ENCODE measurements at regions not wholly inside any gene's neighbourhood (a gene's known extent, or its start where the extent isn't known, plus 50 kb on each side); places are given as distances from the start of the nearest gene placed in this dataset.

DNA sequence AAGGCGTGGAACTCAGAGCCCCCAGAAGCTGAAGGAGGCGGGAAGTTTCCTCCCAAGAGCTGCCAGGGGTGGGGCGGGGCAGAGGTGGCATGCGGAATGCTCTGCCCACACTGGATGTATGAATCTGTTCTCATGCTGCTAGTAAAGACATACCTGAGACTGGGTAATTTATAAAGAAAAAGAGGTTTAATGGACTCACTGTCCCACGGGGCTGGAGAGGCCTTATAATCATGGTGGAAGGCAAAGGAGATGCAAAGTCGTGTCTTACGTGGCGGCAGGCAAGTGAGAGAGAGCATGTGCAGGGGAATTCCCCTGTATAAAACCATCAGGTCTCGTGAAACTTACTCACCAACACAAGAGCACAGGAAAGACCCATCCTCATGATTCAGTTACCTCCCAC lies 57.6 kb downstream of the SMIM38 start:
- Histone ChIP-seq H3K27ac (ENCODE audit: low read depth in 1 of 2, low read length in 2 of 2) (no peak overlapping the region), H2AFZ (ENCODE audit: insufficient read depth, low read depth, low read length, poor library complexity, severe bottlenecking) (no peak overlapping the region), H4K20me1 (ENCODE audit: insufficient read depth, low read length) (no peaks in the 10 kb centered on the region), H3K4me3 (replicated peaks in 1 of 3; ENCODE audit: low read depth in 2 of 3, low read length in 3 of 3) (no peak overlapping the region), H3K4me2 (replicated peaks; ENCODE audit: extremely low read depth, low read length, poor library complexity, severe bottlenecking) (no peak overlapping the region), H3K36me3 (replicated peaks in 1 of 2; ENCODE audit: control insufficient read depth in 1 of 2, insufficient read depth in 2 of 2, low read length in 2 of 2) (no peaks in the 10 kb centered on the region), H3K9ac (ENCODE audit: insufficient read depth, low read length, poor library complexity, severe bottlenecking) (no peak overlapping the region), H3K9me3 (replicated peaks in 1 of 2; ENCODE audit: control insufficient read depth in 1 of 2, insufficient read depth in 1 of 2, low read length in 2 of 2) (no peaks in the 10 kb centered on the region), H3K79me2 (ENCODE audit: insufficient read depth, low read length) (no peaks in the 10 kb centered on the region), H3K4me1 (ENCODE audit: control insufficient read depth in 1 of 2, insufficient read depth in 2 of 2, low read length in 2 of 2) (no peaks in the 10 kb centered on the region), H3K27me3 (ENCODE audit: control insufficient read depth in 2 of 2, insufficient read depth in 2 of 2, low read length in 2 of 2) (no peaks in the 10 kb centered on the region)
- Mint-ChIP-seq H3K27ac (no peak overlapping the region), H3K4me1 (peaks cover 2% of the 10 kb centered on the region), H3K36me3 (no peaks in the 10 kb centered on the region), H3K4me3 (no peak overlapping the region), H3K27me3 (ENCODE audit: low read depth in 3 of 3) (peaks cover 9 to 25% (median 14%) of the 10 kb centered on the region in 3 donors), H3K9me3 (peaks cover 0 to 1% (median 0%) of the 10 kb centered on the region in 7 donors)
- intact Hi-C loops (cut with micrococcal nuclease): no loop called here
- DNase-seq: no peak
- TF ChIP-seq, protein P1, sequence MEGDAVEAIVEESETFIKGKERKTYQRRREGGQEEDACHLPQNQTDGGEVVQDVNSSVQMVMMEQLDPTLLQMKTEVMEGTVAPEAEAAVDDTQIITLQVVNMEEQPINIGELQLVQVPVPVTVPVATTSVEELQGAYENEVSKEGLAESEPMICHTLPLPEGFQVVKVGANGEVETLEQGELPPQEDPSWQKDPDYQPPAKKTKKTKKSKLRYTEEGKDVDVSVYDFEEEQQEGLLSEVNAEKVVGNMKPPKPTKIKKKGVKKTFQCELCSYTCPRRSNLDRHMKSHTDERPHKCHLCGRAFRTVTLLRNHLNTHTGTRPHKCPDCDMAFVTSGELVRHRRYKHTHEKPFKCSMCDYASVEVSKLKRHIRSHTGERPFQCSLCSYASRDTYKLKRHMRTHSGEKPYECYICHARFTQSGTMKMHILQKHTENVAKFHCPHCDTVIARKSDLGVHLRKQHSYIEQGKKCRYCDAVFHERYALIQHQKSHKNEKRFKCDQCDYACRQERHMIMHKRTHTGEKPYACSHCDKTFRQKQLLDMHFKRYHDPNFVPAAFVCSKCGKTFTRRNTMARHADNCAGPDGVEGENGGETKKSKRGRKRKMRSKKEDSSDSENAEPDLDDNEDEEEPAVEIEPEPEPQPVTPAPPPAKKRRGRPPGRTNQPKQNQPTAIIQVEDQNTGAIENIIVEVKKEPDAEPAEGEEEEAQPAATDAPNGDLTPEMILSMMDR (IDR thresholded peaks at IDR 0.05): no peak
- 94% methylated on average over 3 of the region's 9 CpGs for WGBS (ENCODE audit: insufficient coverage)

DNA sequence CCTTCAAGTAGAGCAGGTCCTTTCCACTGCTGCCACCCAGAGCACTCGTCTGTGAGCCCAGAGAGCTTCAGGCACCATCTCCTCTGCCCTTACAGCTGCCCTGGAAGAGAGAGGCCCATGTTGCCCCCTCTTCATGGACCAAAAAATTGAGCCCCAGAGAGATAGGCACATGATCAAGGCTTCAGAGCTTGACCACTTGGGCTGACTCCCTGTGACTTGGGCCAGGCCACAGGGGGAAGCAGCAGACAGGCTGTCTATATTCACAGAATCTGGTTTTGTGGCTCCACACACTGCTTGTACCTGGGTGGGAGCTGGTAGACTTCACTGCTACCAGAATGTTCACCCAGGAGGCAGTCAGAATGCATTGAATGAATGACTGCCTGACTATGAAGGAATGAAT lies 58.2 kb downstream of the SMIM38 start:
- TF ChIP-seq, protein P1 (IDR thresholded peaks at IDR 0.05): no peak
- H3K9ac ChIP-seq (ENCODE audit: insufficient read depth, low read length, poor library complexity, severe bottlenecking): no peak overlapping the region
- no peaks in the 10 kb centered on the region for H3K79me2 ChIP-seq (ENCODE audit: insufficient read depth, low read length)
- Mint-ChIP-seq H3K4me1 (peaks cover 2% of the 10 kb centered on the region), H3K4me3 (no peak overlapping the region), H3K27ac (no peak overlapping the region), H3K27me3 (ENCODE audit: low read depth in 3 of 3) (peaks cover 9 to 25% (median 16%) of the 10 kb centered on the region in 3 donors), H3K36me3 (no peaks in the 10 kb centered on the region), H3K9me3 (peaks cover 0 to 1% (median 0%) of the 10 kb centered on the region in 7 donors)
- intact Hi-C loops (cut with micrococcal nuclease): no loop called here
- no peak overlapping the region for H3K4me3 ChIP-seq (replicated peaks in 1 of 3; ENCODE audit: low read depth in 2 of 3, low read length in 3 of 3)
- no peaks in the 10 kb centered on the region for H4K20me1 ChIP-seq (ENCODE audit: insufficient read depth, low read length)
- no peaks in the 10 kb centered on the region for H3K36me3 ChIP-seq (replicated peaks in 1 of 2; ENCODE audit: control insufficient read depth in 1 of 2, insufficient read depth in 2 of 2, low read length in 2 of 2)
- H3K4me2 ChIP-seq (replicated peaks; ENCODE audit: extremely low read depth, low read length, poor library complexity, severe bottlenecking): no peak overlapping the region
- DNase-seq: no peak
- H2AFZ ChIP-seq (ENCODE audit: insufficient read depth, low read depth, low read length, poor library complexity, severe bottlenecking): no peak overlapping the region
- H3K27ac ChIP-seq (ENCODE audit: low read depth in 1 of 2, low read length in 2 of 2): no peak overlapping the region
- H3K9me3 ChIP-seq (replicated peaks in 1 of 2; ENCODE audit: control insufficient read depth in 1 of 2, insufficient read depth in 1 of 2, low read length in 2 of 2): no peaks in the 10 kb centered on the region
- H3K4me1 ChIP-seq (ENCODE audit: control insufficient read depth in 1 of 2, insufficient read depth in 2 of 2, low read length in 2 of 2): no peaks in the 10 kb centered on the region
- no peaks in the 10 kb centered on the region for H3K27me3 ChIP-seq (ENCODE audit: control insufficient read depth in 2 of 2, insufficient read depth in 2 of 2, low read length in 2 of 2)
- 100% methylated on average over 1 of the region's 1 CpG for WGBS (ENCODE audit: insufficient coverage)
